ENCODE measurements at regions not wholly inside any gene's neighbourhood (a gene's known extent, or its start where the extent isn't known, plus 50 kb on each side); places are given as distances from the start of the nearest gene placed in this dataset.

GRCh38 chr2:116747103-116747502, 1067.4 kb upstream of the DDX18 start:
- no peak overlapping the region for H3K27ac ChIP-seq (ENCODE audit: low read depth, low read length)
- H3K4me2 ChIP-seq (ENCODE audit: low read depth, low read length, poor library complexity, severe bottlenecking): no peak overlapping the region
- no peaks in the 10 kb centered on the region for H3K79me2 ChIP-seq (ENCODE audit: insufficient read depth, low read length)
- no peak overlapping the region for H3K4me3 ChIP-seq (ENCODE audit: insufficient read depth, low read length, poor library complexity, severe bottlenecking)
- H3K9me2 ChIP-seq (replicated peaks; ENCODE audit: insufficient read depth, low read length): no peaks in the 10 kb centered on the region
- no peaks in the 10 kb centered on the region for H3K9me3 ChIP-seq (ENCODE audit: insufficient read depth, low read length)
- H3K36me3 ChIP-seq (ENCODE audit: low read length): no peaks in the 10 kb centered on the region
- H3K9ac ChIP-seq (ENCODE audit: low read length): no peak overlapping the region
- no peak overlapping the region for H2AFZ ChIP-seq (ENCODE audit: low read depth, low read length, severe bottlenecking)
- H3K27me3 ChIP-seq (ENCODE audit: low read length): no peaks in the 10 kb centered on the region
- TF ChIP-seq CTCF (IDR thresholded peaks at IDR 0.05; ENCODE audit: insufficient read depth, low read length, poor library complexity, severe bottlenecking) (no peak), EZH2phosphoT487 (conservative IDR thresholded peaks at IDR 0.05; ENCODE audit: low read length) (no peak)
- H3F3A ChIP-seq (ENCODE audit: insufficient read depth): no peaks in the 10 kb centered on the region
- no peaks in the 10 kb centered on the region for H4K20me1 ChIP-seq (ENCODE audit: low read depth, low read length)

- TF ChIP-seq CTCF (IDR thresholded peaks at IDR 0.05; ENCODE audit: insufficient read depth, low read length, poor library complexity, severe bottlenecking): no peak
- no peak for TF ChIP-seq EZH2phosphoT487 (conservative IDR thresholded peaks at IDR 0.05; ENCODE audit: low read length)
- H3K36me3 ChIP-seq (ENCODE audit: low read length): no peaks in the 10 kb centered on the region
- H3K9me3 ChIP-seq (ENCODE audit: insufficient read depth, low read length): no peaks in the 10 kb centered on the region
- no peaks in the 10 kb centered on the region for H3K9me2 ChIP-seq (replicated peaks; ENCODE audit: insufficient read depth, low read length)
- no peaks in the 10 kb centered on the region for H3K79me2 ChIP-seq (ENCODE audit: insufficient read depth, low read length)
- H3K4me3 ChIP-seq (ENCODE audit: insufficient read depth, low read length, poor library complexity, severe bottlenecking): no peak overlapping the region
- H2AFZ ChIP-seq (ENCODE audit: low read depth, low read length, severe bottlenecking): no peak overlapping the region
- no peak overlapping the region for H3K27ac ChIP-seq (ENCODE audit: low read depth, low read length)
- H3K9ac ChIP-seq (ENCODE audit: low read length): no peak overlapping the region
- H3K27me3 ChIP-seq (ENCODE audit: low read length): no peaks in the 10 kb centered on the region
- no peak overlapping the region for H3K4me2 ChIP-seq (ENCODE audit: low read depth, low read length, poor library complexity, severe bottlenecking)
- H4K20me1 ChIP-seq (ENCODE audit: low read depth, low read length): no peaks in the 10 kb centered on the region
- H3F3A ChIP-seq (ENCODE audit: insufficient read depth): no peaks in the 10 kb centered on the region
Measured at GRCh38 chr2:116749994-116750393, 1064.5 kb upstream of the DDX18 start.

GRCh38 chr2:116754381-116755101, 1060.0 kb upstream of the DDX18 start:
- Histone ChIP-seq H3K27me3 (ENCODE audit: low read length) (no peaks in the 10 kb centered on the region), H3K79me2 (ENCODE audit: insufficient read depth, low read length) (no peaks in the 10 kb centered on the region), H3F3A (ENCODE audit: insufficient read depth) (no peaks in the 10 kb centered on the region), H3K4me2 (ENCODE audit: low read depth, low read length, poor library complexity, severe bottlenecking) (no peak overlapping the region), H4K20me1 (ENCODE audit: low read depth, low read length) (no peaks in the 10 kb centered on the region), H3K9me2 (replicated peaks; ENCODE audit: insufficient read depth, low read length) (no peaks in the 10 kb centered on the region), H3K9me3 (ENCODE audit: insufficient read depth, low read length) (no peaks in the 10 kb centered on the region), H3K36me3 (ENCODE audit: low read length) (no peaks in the 10 kb centered on the region), H3K4me3 (ENCODE audit: insufficient read depth, low read length, poor library complexity, severe bottlenecking) (no peak overlapping the region), H3K27ac (ENCODE audit: low read depth, low read length) (no peak overlapping the region), H3K9ac (ENCODE audit: low read length) (no peak overlapping the region), H2AFZ (ENCODE audit: low read depth, low read length, severe bottlenecking) (no peak overlapping the region)
- TF ChIP-seq CTCF (IDR thresholded peaks at IDR 0.05; ENCODE audit: insufficient read depth, low read length, poor library complexity, severe bottlenecking): no peak
- TF ChIP-seq EZH2phosphoT487 (conservative IDR thresholded peaks at IDR 0.05; ENCODE audit: low read length): no peak
